SK-N-SH (cell line): ENCODE measurements at regions not wholly inside any gene's neighbourhood (a gene's known extent, or its start where the extent isn't known, plus 50 kb on each side); places are given as distances from the start of the nearest gene placed in this dataset.

ENCODE experiments used
- CTCF ChIA-PET: fragments of 300-600, 350-600 bp; formaldehyde crosslinking; extraction: SDS; loops from one replicate; lab custom pipeline; 2021; lab: Yijun Ruan, JAX
- POLR2A ChIA-PET: fragments of 350-600 bp; sonication (Branson Sonifier 250); formaldehyde crosslinking; extraction: SDS; loops from one replicate; lab custom pipeline; 2020; ENCODE audit warnings: antibody characterized with exemption, inconsistent platforms; lab: Yijun Ruan, JAX
- DNase-seq: peaks from one replicate; pipeline ENCODE4 v3.0.0; 2012
- H2AFZ ChIP-seq: fragments of 200-600 bp; sonication (generic); 2 replicates; pipeline ENCODE4 v1.8.1; 2016; ENCODE audit warnings: antibody characterized with exemption, mild to moderate bottlenecking, low read depth
- H3F3A ChIP-seq: fragments of 200-600 bp; sonication (generic); replicated peaks from 2 replicates; pipeline ENCODE3; 2016; ENCODE audit warnings: antibody characterized with exemption, mild to moderate bottlenecking; ENCODE audit not compliant: insufficient read depth
- H3K27ac ChIP-seq, 2 experiments: fragments of 200-500 bp in 1 of 2; fragments of 200-600 bp in 1 of 2; sonication (Bioruptor generic) in 1 of 2; sonication (generic), shearing (Covaris generic) in 1 of 2; 2 replicates each; pipeline versions ENCODE4 v1.5.1 to v1.6.1; 2014 to 2016; ENCODE audit warnings: low read depth in 2 of 2, inconsistent platforms in 1 of 2, low read length in 1 of 2, mild to moderate bottlenecking in 1 of 2, mixed read lengths in 1 of 2
- H3K27me3 ChIP-seq: fragments of 200-600 bp; sonication (generic), shearing (Covaris generic); 2 replicates; pipeline ENCODE4 v1.6.1; 2016; ENCODE audit warnings: mixed run types; ENCODE audit not compliant: insufficient read depth
- H3K36me3 ChIP-seq, 2 experiments: fragments of 200-500 bp in 1 of 2; fragments of 200-600 bp in 1 of 2; sonication (Bioruptor generic) in 1 of 2; sonication (generic) in 1 of 2; replicated peaks in 1 of 2; 2 replicates each; pipeline versions ENCODE3 to v1.5.1; 2014 to 2016; ENCODE audit warnings: low read length in 1 of 2, mild to moderate bottlenecking in 1 of 2; ENCODE audit not compliant: insufficient read depth in 2 of 2, control insufficient read depth in 1 of 2
- H3K4me1 ChIP-seq, 2 experiments: fragments of 200-500 bp in 1 of 2; fragments of 200-600 bp in 1 of 2; sonication (Bioruptor generic) in 1 of 2; sonication (generic), shearing (Covaris generic) in 1 of 2; 2 replicates each; pipeline versions ENCODE4 v1.5.1 to v1.6.1; 2014 to 2016; ENCODE audit warnings: low read depth in 1 of 2, low read length in 1 of 2, mixed run types in 1 of 2; ENCODE audit not compliant: insufficient read depth in 2 of 2, control insufficient read depth in 1 of 2
- H3K4me2 ChIP-seq: fragments of 200-600 bp; sonication (generic), shearing (Covaris generic); 2 replicates; pipeline ENCODE4 v1.6.1; 2017; ENCODE audit warnings: mixed run types
- H3K4me3 ChIP-seq, 2 experiments: fragments of 200-500 bp in 1 of 2; fragments of 200-600 bp in 1 of 2; sonication (Bioruptor generic) in 1 of 2; sonication (generic), shearing (Covaris generic) in 1 of 2; 2 replicates each; pipeline versions ENCODE4 v1.5.1 to v1.8.1; 2014 to 2016; ENCODE audit warnings: low read depth in 2 of 2, inconsistent platforms in 1 of 2, low read length in 1 of 2, mild to moderate bottlenecking in 1 of 2, mixed read lengths in 1 of 2, moderate library complexity in 1 of 2
- H3K79me2 ChIP-seq: fragments of 200-600 bp; sonication (generic); 2 replicates; pipeline ENCODE4 v1.8.1; 2017; ENCODE audit warnings: mild to moderate bottlenecking; ENCODE audit not compliant: insufficient read depth
- H3K9ac ChIP-seq: fragments of 200-600 bp; sonication (generic); 2 replicates; pipeline ENCODE4 v1.6.1; 2017; ENCODE audit warnings: mixed run types
- H3K9me2 ChIP-seq: fragments of 200-600 bp; sonication (generic); 2 replicates; pipeline ENCODE4 v1.6.1; 2017; ENCODE audit warnings: mixed run types
- H3K9me3 ChIP-seq: fragments of 200-600 bp; sonication (generic); 2 replicates; pipeline ENCODE4 v1.6.1; 2017; ENCODE audit warnings: mixed run types, mild to moderate bottlenecking, moderate library complexity
- H4K20me1 ChIP-seq: fragments of 200-600 bp; sonication (generic); 2 replicates; pipeline ENCODE4 v1.6.1; 2017; ENCODE audit warnings: mild to moderate bottlenecking, mixed run types; ENCODE audit not compliant: insufficient read depth
- ELF1 ChIP-seq: IDR thresholded peaks from 2 replicates; pipeline ENCODE4 v1.4.0; 2012
- EP300 ChIP-seq, 2 experiments: IDR thresholded peaks; 2 replicates each; pipeline versions ENCODE4 v1.4.0 to v1.6.1; 2012; ENCODE audit warnings: borderline replicate concordance in 1 of 2, low read depth in 1 of 2, low read length in 1 of 2
- FOSL2 ChIP-seq: IDR thresholded peaks from 2 replicates; pipeline ENCODE4 v1.4.0; 2012; ENCODE audit warnings: low read depth, mild to moderate bottlenecking, moderate library complexity, borderline replicate concordance
- FOXJ3 ChIP-seq: sonication (generic); formaldehyde crosslinking; IDR thresholded peaks from 2 replicates; pipeline ENCODE4 v1.5.1; 2020; ENCODE audit warnings: mild to moderate bottlenecking, missing genetic modification reagents
- GABPA ChIP-seq: IDR thresholded peaks from 2 replicates; pipeline ENCODE4 v1.4.0; 2012; ENCODE audit warnings: low read depth, mild to moderate bottlenecking
- JUND ChIP-seq: IDR thresholded peaks from 2 replicates; pipeline ENCODE4 v1.4.0; 2012
- MEF2A ChIP-seq: IDR thresholded peaks from 2 replicates; pipeline ENCODE4 v1.4.0; 2012; ENCODE audit warnings: low read depth, borderline replicate concordance
- NFIC ChIP-seq: IDR thresholded peaks from 2 replicates; pipeline ENCODE4 v1.4.0; 2012; ENCODE audit warnings: borderline replicate concordance
- PBX3 ChIP-seq: IDR thresholded peaks from 2 replicates; pipeline ENCODE4; 2012
- POLR2AphosphoS5 ChIP-seq: IDR thresholded peaks from 2 replicates; pipeline ENCODE4 v1.6.1; 2012; ENCODE audit warnings: low read depth, low read length
- RAD21 ChIP-seq: IDR thresholded peaks from 2 replicates; pipeline ENCODE4 v1.6.1; 2012; ENCODE audit warnings: mild to moderate bottlenecking, low read length
- RXRA ChIP-seq: IDR thresholded peaks from 2 replicates; pipeline ENCODE4 v1.4.0; 2012; ENCODE audit warnings: low read depth, mild to moderate bottlenecking, borderline replicate concordance
- SMC3 ChIP-seq: IDR thresholded peaks from 2 replicates; pipeline ENCODE4 v1.6.1; 2012; ENCODE audit warnings: low read depth, low read length, improper control_type of control experiment
- TCF12 ChIP-seq: IDR thresholded peaks from 2 replicates; pipeline ENCODE4 v1.4.0; 2012
- USF2 ChIP-seq: fragments of 150-350 bp; IDR thresholded peaks from 2 replicates; pipeline ENCODE4 v1.6.1; 2017; ENCODE audit warnings: antibody characterized with exemption, low read length, low read depth, borderline replicate concordance
- WGBS: methylation state at CpG from one replicate; pipeline ENCODE4 v1.1.6; 2017; ENCODE audit warnings: low lambda C conversion rate; 5-methylcytosine and 5-hydroxymethylcytosine counted together

DNA sequence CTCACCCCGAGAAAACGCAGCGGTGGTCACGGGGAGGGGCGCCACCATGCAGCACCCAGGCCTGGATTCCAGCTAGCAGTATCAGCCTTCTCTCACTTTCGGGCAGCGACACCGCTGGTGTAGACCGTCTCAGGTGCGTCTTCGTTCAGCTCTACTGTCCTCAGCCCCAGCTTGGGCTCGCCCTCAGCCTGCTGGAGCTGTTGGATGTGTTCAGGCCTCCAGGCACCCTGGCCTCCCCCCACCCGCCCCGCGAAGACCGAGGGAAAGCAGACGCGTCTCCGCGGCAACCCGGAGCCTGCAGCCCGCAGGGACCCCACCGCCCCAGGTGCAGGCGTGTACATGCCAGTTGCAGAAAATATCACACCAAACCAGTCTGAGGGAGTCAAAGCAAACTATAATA lies 60.8 kb upstream of the CARMIL1 start:
- Histone ChIP-seq H3K4me2 (no peak overlapping the region), H3K4me1 (peaks cover 17 to 29% of the 10 kb centered on the region in 2 experiments; a peak in 3 of 4 replicates), H3K9me3 (no peaks in the 10 kb centered on the region), H3K27ac (no peak overlapping the region; a peak in 1 of 4 replicates), H3K27me3 (no peaks in the 10 kb centered on the region), H2AFZ (no peak overlapping the region), H3K9me2 (no peaks in the 10 kb centered on the region), H3K4me3 (no peak overlapping the region), H4K20me1 (no peaks in the 10 kb centered on the region), H3K9ac (no peak overlapping the region), H3K36me3 (no peaks in the 10 kb centered on the region), H3K79me2 (no peaks in the 10 kb centered on the region), H3F3A (peaks cover 5% of the 10 kb centered on the region)
- 98% methylated on average over 8 of the region's 24 CpGs for WGBS
- ChIA-PET CTCF (interaction anchor here (1.0 to 2.1 kb wide), 6 partner anchors 11 to 774 kb away, joined by 3 to 5 read pairs (median 4); partner anchors contain the start of gene CARMIL1), POLR2A (no interaction called here)
- TF ChIP-seq EP300 (IDR thresholded peaks at IDR 0.05; ENCODE audit: borderline replicate concordance in 1 of 2, low read depth in 1 of 2, low read length in 1 of 2) (no peak), GABPA (no peak), TCF12 (no peak), USF2 (no peak), POLR2AphosphoS5 (no peak), PBX3 (no peak), SMC3 (no peak), ELF1 (no peak), MEF2A (no peak), FOSL2 (no peak), RXRA (no peak), NFIC (no peak), RAD21 (no peak), FOXJ3 (CRISPR knock-in tag) (no peak)
- TF ChIP-seq, all 33 proteins: peak for 0
- DNase-seq, result no peak

GRCh38 chr6:25219216-25219916 lies 59.8 kb upstream of the CARMIL1 start:
- H3K4me1 ChIP-seq, result peaks cover 17 to 29% of the 10 kb centered on the region in 2 experiments; a peak in 3 of 4 replicates
- no peak for DNase-seq
- no peaks in the 10 kb centered on the region for H3K9me3 ChIP-seq
- POLR2A ChIA-PET, result no interaction called here
- no peak overlapping the region for H3K9ac ChIP-seq
- no peaks in the 10 kb centered on the region for H3K79me2 ChIP-seq
- peak overlapping the region; percentile 48 to 52; a peak in 2 of 4 replicates for H3K27ac ChIP-seq
- no peaks in the 10 kb centered on the region for H4K20me1 ChIP-seq
- H3K4me2 ChIP-seq, result no peak overlapping the region
- no peak overlapping the region for H3K4me3 ChIP-seq
- peaks cover under 1% of the 10 kb centered on the region for H3F3A ChIP-seq
- peak overlapping the region; percentile 71; the same call in 1 of the 2 replicates for H2AFZ ChIP-seq
- H3K27me3 ChIP-seq, result no peaks in the 10 kb centered on the region
- CTCF ChIA-PET, result interaction anchor here (0.7 to 1.7 kb wide), 3 partner anchors 26 to 773 kb away, joined by 3 to 5 read pairs (median 4); no protein-coding TSS in a partner anchor
- 8% methylated on average over 1 of the region's 1 CpG for WGBS
- peak in 1 of 2 experiments; percentile 49; a peak in 1 of 4 replicates for TF ChIP-seq EP300 (IDR thresholded peaks at IDR 0.05; ENCODE audit: borderline replicate concordance in 1 of 2, low read depth in 1 of 2, low read length in 1 of 2)
- peak; percentile 50; the same call in 1 of the 2 replicates for TF ChIP-seq TCF12
- no peak for TF ChIP-seq JUND
- TF ChIP-seq, all 33 proteins: peak for 2
- Histone ChIP-seq H3K9me2 (no peaks in the 10 kb centered on the region), H3K36me3 (no peaks in the 10 kb centered on the region)
